ENCODE measurements at regions not wholly inside any gene's neighbourhood (a gene's known extent, or its start where the extent isn't known, plus 50 kb on each side); places are given as distances from the start of the nearest gene placed in this dataset.

DNA sequence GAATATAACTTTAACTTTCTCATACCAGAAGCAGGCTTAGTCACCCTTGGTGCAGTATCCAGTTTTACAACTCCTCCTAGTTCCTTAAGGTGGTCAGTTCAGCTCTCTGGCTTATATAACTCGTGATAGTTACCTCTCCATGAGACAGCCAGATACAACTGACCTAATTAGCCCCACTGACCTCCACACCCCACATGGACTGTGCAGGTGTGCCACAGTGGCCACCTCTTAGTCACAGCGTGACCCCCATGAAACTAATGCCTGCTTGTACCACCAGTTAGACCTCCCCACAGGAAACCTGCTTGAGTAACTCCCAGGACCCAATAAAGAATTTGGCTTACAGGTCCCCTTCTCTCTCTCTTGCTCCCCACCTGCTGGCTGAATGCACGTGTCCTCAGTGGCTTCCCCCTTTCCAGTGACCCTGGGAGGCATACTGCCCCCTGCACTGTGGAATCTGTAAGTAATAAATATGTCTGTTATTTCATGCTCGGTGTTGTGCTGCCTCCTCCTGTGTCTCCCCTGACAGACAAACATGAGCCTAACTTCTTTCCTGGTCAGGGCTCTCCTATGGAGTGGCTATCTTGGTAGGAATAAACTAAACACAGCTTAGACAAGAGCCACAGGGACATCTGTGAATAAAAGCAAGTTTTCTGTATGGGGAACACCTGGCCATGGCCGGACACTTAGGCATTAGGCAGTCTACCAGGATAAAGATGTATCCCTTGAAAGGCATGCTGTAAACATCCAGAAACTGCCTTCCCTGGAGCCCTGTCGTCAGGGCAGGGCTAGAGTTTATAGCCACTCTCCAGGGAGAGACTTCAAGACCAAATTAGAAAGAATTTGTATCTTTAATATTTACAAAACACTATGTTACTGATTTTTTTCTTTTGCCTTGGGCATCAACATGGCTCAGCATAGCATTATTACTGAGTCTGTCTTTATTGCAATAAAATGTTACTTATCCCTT is 209.7 kb upstream of the BOD1L1 start:
- Histone ChIP-seq H3K9me3 (replicated peaks; ENCODE audit: insufficient read depth, low read length) (no peaks in the 10 kb centered on the region), H2AFZ (ENCODE audit: low read length) (no peak overlapping the region)

DNA sequence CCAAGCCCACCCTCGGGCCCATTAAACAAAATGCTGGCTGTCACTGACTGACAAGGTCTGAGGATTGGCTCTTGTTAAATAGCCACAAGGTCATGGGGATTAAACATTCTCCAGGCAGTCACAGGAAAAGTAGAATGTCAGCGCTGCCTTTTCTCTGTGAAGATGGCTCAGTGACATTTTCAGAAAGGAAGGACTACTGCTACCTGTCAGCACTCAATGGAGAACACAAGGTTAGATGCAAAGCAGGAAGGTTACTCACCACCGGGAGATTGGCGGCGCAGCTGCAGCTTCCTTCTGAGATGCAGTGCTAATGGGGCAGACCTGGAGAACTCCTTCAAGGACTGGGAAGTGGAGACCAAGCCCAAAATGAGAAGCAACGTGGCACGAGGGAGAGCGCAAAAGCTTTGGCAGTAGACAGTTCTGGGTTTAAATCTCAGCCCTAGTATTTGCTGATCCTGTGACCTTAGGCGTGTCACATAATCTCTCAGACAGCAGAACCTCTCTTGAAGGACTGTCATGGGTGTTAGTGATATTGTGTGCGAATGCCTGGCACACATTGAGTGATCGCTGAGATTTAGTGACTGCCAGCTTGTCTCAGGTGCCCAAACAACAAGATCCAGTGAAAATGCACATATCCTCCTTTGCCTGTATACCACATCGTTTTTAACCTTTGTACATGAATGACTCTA is 213.1 kb upstream of the BOD1L1 start:
- Histone ChIP-seq H3K9me2 (replicated peaks; ENCODE audit: insufficient read depth, low read length) (no peaks in the 10 kb centered on the region), H3K4me2 (ENCODE audit: low read depth, low read length) (no peak overlapping the region), H3K4me1 (ENCODE audit: low read length) (peaks cover 4% of the 10 kb centered on the region), H3K27me3 (replicated peaks; ENCODE audit: insufficient read depth, low read length) (no peaks in the 10 kb centered on the region), H2AFZ (ENCODE audit: low read length) (no peak overlapping the region), H3F3A (ENCODE audit: insufficient read depth, low read length) (no peaks in the 10 kb centered on the region), H3K4me3 (ENCODE audit: low read length) (no peak overlapping the region), H3K9me3 (replicated peaks; ENCODE audit: insufficient read depth, low read length) (no peaks in the 10 kb centered on the region), H3K79me2 (ENCODE audit: low read length) (no peaks in the 10 kb centered on the region), H3K9ac (ENCODE audit: low read length) (no peak overlapping the region), H3K27ac (ENCODE audit: low read length) (peak overlapping the region; percentile 11; the same call in 1 of the 2 replicates), H3K36me3 (replicated peaks; ENCODE audit: insufficient read depth, low read length) (no peaks in the 10 kb centered on the region), H4K20me1 (ENCODE audit: insufficient read depth, low read length) (no peaks in the 10 kb centered on the region)
- DNase-seq, result peak; percentile 52
- no peak for TF ChIP-seq EZH2phosphoT487 (IDR thresholded peaks at IDR 0.05; ENCODE audit: low read length)
- TF ChIP-seq EZH2 (optimal IDR thresholded peaks at IDR 0.05; ENCODE audit: low read depth, low read length), result no peak
- TF ChIP-seq, protein P1, sequence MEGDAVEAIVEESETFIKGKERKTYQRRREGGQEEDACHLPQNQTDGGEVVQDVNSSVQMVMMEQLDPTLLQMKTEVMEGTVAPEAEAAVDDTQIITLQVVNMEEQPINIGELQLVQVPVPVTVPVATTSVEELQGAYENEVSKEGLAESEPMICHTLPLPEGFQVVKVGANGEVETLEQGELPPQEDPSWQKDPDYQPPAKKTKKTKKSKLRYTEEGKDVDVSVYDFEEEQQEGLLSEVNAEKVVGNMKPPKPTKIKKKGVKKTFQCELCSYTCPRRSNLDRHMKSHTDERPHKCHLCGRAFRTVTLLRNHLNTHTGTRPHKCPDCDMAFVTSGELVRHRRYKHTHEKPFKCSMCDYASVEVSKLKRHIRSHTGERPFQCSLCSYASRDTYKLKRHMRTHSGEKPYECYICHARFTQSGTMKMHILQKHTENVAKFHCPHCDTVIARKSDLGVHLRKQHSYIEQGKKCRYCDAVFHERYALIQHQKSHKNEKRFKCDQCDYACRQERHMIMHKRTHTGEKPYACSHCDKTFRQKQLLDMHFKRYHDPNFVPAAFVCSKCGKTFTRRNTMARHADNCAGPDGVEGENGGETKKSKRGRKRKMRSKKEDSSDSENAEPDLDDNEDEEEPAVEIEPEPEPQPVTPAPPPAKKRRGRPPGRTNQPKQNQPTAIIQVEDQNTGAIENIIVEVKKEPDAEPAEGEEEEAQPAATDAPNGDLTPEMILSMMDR (IDR thresholded peaks at IDR 0.05; ENCODE audit: low read length), result no peak

More for the DNA sequence above, 209.7 kb upstream of the BOD1L1 start:
- H3K36me3 ChIP-seq (replicated peaks; ENCODE audit: insufficient read depth, low read length), result no peaks in the 10 kb centered on the region
- no peak for DNase-seq
- no peak overlapping the region for H3K9ac ChIP-seq (ENCODE audit: low read length)
- no peak overlapping the region for H3K4me3 ChIP-seq (ENCODE audit: low read length)
- no peaks in the 10 kb centered on the region for H3K27me3 ChIP-seq (replicated peaks; ENCODE audit: insufficient read depth, low read length)
- no peaks in the 10 kb centered on the region for H3F3A ChIP-seq (ENCODE audit: insufficient read depth, low read length)
- no peaks in the 10 kb centered on the region for H3K9me2 ChIP-seq (replicated peaks; ENCODE audit: insufficient read depth, low read length)
- peaks cover 8% of the 10 kb centered on the region for H3K4me1 ChIP-seq (ENCODE audit: low read length)
- H3K27ac ChIP-seq (ENCODE audit: low read length), result no peak overlapping the region
- TF ChIP-seq, protein P1 (IDR thresholded peaks at IDR 0.05; ENCODE audit: low read length), result no peak
- no peak for TF ChIP-seq EZH2 (optimal IDR thresholded peaks at IDR 0.05; ENCODE audit: low read depth, low read length)
- no peak for TF ChIP-seq EZH2phosphoT487 (IDR thresholded peaks at IDR 0.05; ENCODE audit: low read length)
- no peak overlapping the region for H3K4me2 ChIP-seq (ENCODE audit: low read depth, low read length)
- H3K79me2 ChIP-seq (ENCODE audit: low read length), result no peaks in the 10 kb centered on the region
- H4K20me1 ChIP-seq (ENCODE audit: insufficient read depth, low read length), result no peaks in the 10 kb centered on the region

DNA sequence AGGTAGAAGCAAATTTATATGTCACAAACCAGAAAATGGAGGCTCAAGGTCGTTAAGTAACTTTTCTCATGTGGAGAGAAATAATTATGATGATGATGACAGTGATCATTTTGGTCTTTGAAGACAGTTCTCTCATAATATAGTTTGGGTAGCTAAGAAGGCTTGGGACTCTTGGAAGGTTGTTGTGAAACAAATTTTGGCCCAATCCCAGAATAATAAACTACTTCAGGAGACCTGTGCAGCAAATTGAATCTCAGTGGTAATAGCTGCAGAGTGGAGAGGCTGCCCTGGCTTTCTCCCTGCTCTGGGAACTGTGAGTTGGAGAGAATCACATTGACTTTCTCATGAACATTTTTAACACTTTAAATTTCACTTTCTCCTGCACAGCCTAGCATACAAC is 217.2 kb upstream of the BOD1L1 start:
- Histone ChIP-seq H3K4me3 (ENCODE audit: low read length) (no peak overlapping the region), H3K36me3 (replicated peaks; ENCODE audit: insufficient read depth, low read length) (no peaks in the 10 kb centered on the region), H3F3A (ENCODE audit: insufficient read depth, low read length) (no peaks in the 10 kb centered on the region), H3K9ac (ENCODE audit: low read length) (no peak overlapping the region), H4K20me1 (ENCODE audit: insufficient read depth, low read length) (no peaks in the 10 kb centered on the region), H3K27me3 (replicated peaks; ENCODE audit: insufficient read depth, low read length) (no peaks in the 10 kb centered on the region), H3K4me2 (ENCODE audit: low read depth, low read length) (no peak overlapping the region), H2AFZ (ENCODE audit: low read length) (no peak overlapping the region), H3K4me1 (ENCODE audit: low read length) (peaks cover 4% of the 10 kb centered on the region), H3K27ac (ENCODE audit: low read length) (no peak overlapping the region), H3K9me2 (replicated peaks; ENCODE audit: insufficient read depth, low read length) (no peaks in the 10 kb centered on the region), H3K9me3 (replicated peaks; ENCODE audit: insufficient read depth, low read length) (no peaks in the 10 kb centered on the region), H3K79me2 (ENCODE audit: low read length) (no peaks in the 10 kb centered on the region)
- TF ChIP-seq EZH2 (optimal IDR thresholded peaks at IDR 0.05; ENCODE audit: low read depth, low read length), result no peak
- TF ChIP-seq EZH2phosphoT487 (IDR thresholded peaks at IDR 0.05; ENCODE audit: low read length), result no peak
- TF ChIP-seq, protein P1 (IDR thresholded peaks at IDR 0.05; ENCODE audit: low read length), result no peak
- DNase-seq, result no peak

Data from MM.1S (cell line).